A673 (cell line): ENCODE measurements at regions not wholly inside any gene's neighbourhood (a gene's known extent, or its start where the extent isn't known, plus 50 kb on each side); places are given as distances from the start of the nearest gene placed in this dataset.

Experiments
- CTCF ChIP-seq: fragments of 300-800, 200-600 bp; sonication (generic); conservative IDR thresholded peaks from 2 replicates; pipeline ENCODE4 v1.5.1; 2017; ENCODE audit warnings: low read depth, mild to moderate bottlenecking, antibody characterized with exemption, low read length, moderate library complexity, mixed read lengths
- EZH2 ChIP-seq: fragments of 200-600 bp; sonication (generic); IDR thresholded peaks from 2 replicates; pipeline ENCODE4 v1.6.1; 2017; ENCODE audit warnings: borderline replicate concordance, low read depth, mild to moderate bottlenecking, mixed read lengths, antibody characterized with exemption, low read length; ENCODE audit not compliant: poor library complexity, severe bottlenecking

GRCh38 chr17:56031636-56032035 lies 121.6 kb upstream of the ANKFN1 start:
- TF ChIP-seq CTCF (no peak), EZH2 (no peak)
